ENCODE measurements at regions not wholly inside any gene's neighbourhood (a gene's known extent, or its start where the extent isn't known, plus 50 kb on each side); places are given as distances from the start of the nearest gene placed in this dataset.

- in situ Hi-C loops (cut with HindIII; ENCODE audit: low pct_ligation_motif_present, low pct_unique_long_range_greater_than_20kb, low sequenced_read_pairs) = no loop called here
- no peak for DNase-seq
Observed at GRCh38 chr7:155360495-155361345, 63.0 kb downstream of the INSIG1 start.

- DNase-seq = no peak
- in situ Hi-C loops (cut with HindIII; ENCODE audit: low pct_ligation_motif_present, low pct_unique_long_range_greater_than_20kb, low sequenced_read_pairs) = no loop called here
Observed at GRCh38 chr7:155361346-155361680, 63.6 kb downstream of the INSIG1 start.

GRCh38 chr7:155361947-155362346, 64.3 kb downstream of the INSIG1 start:
- in situ Hi-C loops (cut with HindIII; ENCODE audit: low pct_ligation_motif_present, low pct_unique_long_range_greater_than_20kb, low sequenced_read_pairs) = no loop called here
- DNase-seq = no peak

- in situ Hi-C loops (cut with HindIII; ENCODE audit: low pct_ligation_motif_present, low pct_unique_long_range_greater_than_20kb, low sequenced_read_pairs) = no loop called here
- no peak for DNase-seq
Observed at GRCh38 chr7:155362380-155363145, 64.9 kb downstream of the INSIG1 start.

GRCh38 chr7:155363146-155363539, 65.5 kb downstream of the INSIG1 start:
- in situ Hi-C loops (cut with HindIII; ENCODE audit: low pct_ligation_motif_present, low pct_unique_long_range_greater_than_20kb, low sequenced_read_pairs) = no loop called here
- no peak for DNase-seq

GRCh38 chr7:155363852-155364600, 66.3 kb downstream of the INSIG1 start:
- DNase-seq = no peak
- in situ Hi-C loops (cut with HindIII; ENCODE audit: low pct_ligation_motif_present, low pct_unique_long_range_greater_than_20kb, low sequenced_read_pairs) = no loop called here

- no peak for DNase-seq
- in situ Hi-C loops (cut with HindIII; ENCODE audit: low pct_ligation_motif_present, low pct_unique_long_range_greater_than_20kb, low sequenced_read_pairs) = no loop called here
Observed at GRCh38 chr7:155365146-155365874, 67.6 kb downstream of the INSIG1 start.

GRCh38 chr7:155368894-155369600, 71.4 kb downstream of the INSIG1 start:
- in situ Hi-C loops (cut with HindIII; ENCODE audit: low pct_ligation_motif_present, low pct_unique_long_range_greater_than_20kb, low sequenced_read_pairs) = no loop called here
- DNase-seq = no peak

GRCh38 chr7:155369766-155370165, 72.1 kb downstream of the INSIG1 start:
- in situ Hi-C loops (cut with HindIII; ENCODE audit: low pct_ligation_motif_present, low pct_unique_long_range_greater_than_20kb, low sequenced_read_pairs) = no loop called here
- no peak for DNase-seq

- no peak for DNase-seq
- in situ Hi-C loops (cut with HindIII; ENCODE audit: low pct_ligation_motif_present, low pct_unique_long_range_greater_than_20kb, low sequenced_read_pairs) = no loop called here
Observed at GRCh38 chr7:155371331-155371883, 73.7 kb downstream of the INSIG1 start.

GRCh38 chr7:155371884-155372781, 74.5 kb downstream of the INSIG1 start:
- in situ Hi-C loops (cut with HindIII; ENCODE audit: low pct_ligation_motif_present, low pct_unique_long_range_greater_than_20kb, low sequenced_read_pairs) = no loop called here
- DNase-seq = peak; percentile 54

- DNase-seq = no peak
- in situ Hi-C loops (cut with HindIII; ENCODE audit: low pct_ligation_motif_present, low pct_unique_long_range_greater_than_20kb, low sequenced_read_pairs) = no loop called here
Observed at GRCh38 chr7:155372782-155373358, 75.2 kb downstream of the INSIG1 start.

GRCh38 chr7:155373359-155374273, 75.9 kb downstream of the INSIG1 start:
- in situ Hi-C loops (cut with HindIII; ENCODE audit: low pct_ligation_motif_present, low pct_unique_long_range_greater_than_20kb, low sequenced_read_pairs) = no loop called here
- DNase-seq = no peak

GRCh38 chr7:155374276-155375252, 76.9 kb downstream of the INSIG1 start:
- no peak for DNase-seq
- in situ Hi-C loops (cut with HindIII; ENCODE audit: low pct_ligation_motif_present, low pct_unique_long_range_greater_than_20kb, low sequenced_read_pairs) = no loop called here
